ENCODE measurements at regions not wholly inside any gene's neighbourhood (a gene's known extent, or its start where the extent isn't known, plus 50 kb on each side); places are given as distances from the start of the nearest gene placed in this dataset.

- Histone ChIP-seq H2AK5ac (ENCODE audit: low read depth, low read length) (no peak overlapping the region), H3K9me1 (ENCODE audit: insufficient read depth, low read length) (no peaks in the 10 kb centered on the region), H4K91ac (ENCODE audit: insufficient read depth, low read depth, low read length) (no peak overlapping the region), H3K4me2 (ENCODE audit: low read depth, low read length) (no peak overlapping the region), H3K27me3 (ENCODE audit: control insufficient read depth, insufficient read depth, low read length) (no peaks in the 10 kb centered on the region), H3K56ac (ENCODE audit: extremely low read depth, insufficient read depth, low read length) (no peak overlapping the region), H3K4me3 (ENCODE audit: insufficient read depth, low read depth, low read length) (no peak overlapping the region), H3K9ac (ENCODE audit: low read depth, low read length) (no peak overlapping the region), H4K8ac (ENCODE audit: low read depth in 2 of 2, low read length in 2 of 2) (no peak overlapping the region), H2BK15ac (ENCODE audit: low read depth, low read length) (no peak overlapping the region), H3K18ac (ENCODE audit: low read depth, low read length) (no peak overlapping the region), H2BK5ac (ENCODE audit: low read depth, low read length, poor library complexity, severe bottlenecking) (no peak overlapping the region), H3K27ac (ENCODE audit: insufficient read depth, low read length) (no peak overlapping the region), H3K4ac (ENCODE audit: low read depth, low read length) (no peak overlapping the region), H3K4me1 (ENCODE audit: control insufficient read depth, insufficient read depth, low read length) (no peaks in the 10 kb centered on the region), H2BK20ac (ENCODE audit: low read depth, low read length) (no peak overlapping the region), H3K36me3 (ENCODE audit: control insufficient read depth, insufficient read depth, low read length) (no peaks in the 10 kb centered on the region), H2AK9ac (replicated peaks; ENCODE audit: low read depth, low read length, poor library complexity) (no peak overlapping the region), H2BK120ac (ENCODE audit: low read depth, low read length) (no peak overlapping the region), H3K23ac (ENCODE audit: low read depth, low read length) (no peak overlapping the region), H4K20me1 (ENCODE audit: insufficient read depth, low read length) (no peaks in the 10 kb centered on the region), H3K79me1 (ENCODE audit: low read depth in 1 of 2, low read length in 2 of 2) (no peaks in the 10 kb centered on the region), H3K14ac (replicated peaks; ENCODE audit: low read depth, low read length) (no peak overlapping the region), H4K5ac (ENCODE audit: low read depth, low read length) (no peak overlapping the region), H2AFZ (replicated peaks; ENCODE audit: low read length, poor library complexity) (no peak overlapping the region), H3K9me3 (ENCODE audit: control insufficient read depth, insufficient read depth, low read length) (no peaks in the 10 kb centered on the region)
- no CpG with 5 or more reads among the region's 2 CpGs for WGBS, 2 experiments (ENCODE audit: extremely low coverage in 2 of 2, insufficient read length in 1 of 2)
- CTCF ChIA-PET: no interaction called here
- ATAC-seq (ENCODE audit: low read depth) (no peak), DNase-seq (no peak)
- intact Hi-C loops (cut with micrococcal nuclease) (no loop called here), in situ Hi-C loops (cut with MboI; ENCODE audit: low sequenced_read_pairs) (no loop called here), dilution Hi-C loops (cut with HindIII; ENCODE audit: low sequenced_read_pairs, unreplicated experiment) (no loop called here)
- no TSS peak for BruUV-seq (replicated peaks)
- no peak for TF ChIP-seq CTCF (conservative IDR thresholded peaks at IDR 0.05; ENCODE audit: low read depth, low read length)
- POLR2A ChIA-PET (ENCODE audit: unreplicated experiment): no interaction called here
Observed at GRCh38 chr4:107164962-107165475, 128.9 kb upstream of the DKK2 start.
